IMR-90 (cell line): ENCODE measurements at regions not wholly inside any gene's neighbourhood (a gene's known extent, or its start where the extent isn't known, plus 50 kb on each side); places are given as distances from the start of the nearest gene placed in this dataset.

Experiments
- ATAC-seq: fragments of 200-7000 bp; cut with Tn5 transposase; 2 replicates; pipeline ENCODE4 v1.9.1; 2020; ENCODE audit warnings: low read depth, mild to moderate bottlenecking, moderate library complexity
- BruUV-seq: library from RNA; stranded (reverse); fragments of 400-500 nt; replicated peaks from 2 replicates; lab custom pipeline; 2021; lab: Mats Ljungman, UMichigan
- CTCF ChIA-PET: fragments of 300-600 bp; formaldehyde crosslinking; extraction: SDS; loops from one replicate; lab custom pipeline; 2021; ENCODE audit warnings: antibody characterized with exemption; lab: Yijun Ruan, JAX
- POLR2A ChIA-PET: fragments of 300-600 bp; sonication (Branson Sonifier 250); formaldehyde crosslinking; loops from one replicate; lab custom pipeline; 2022; ENCODE audit warnings: antibody characterized with exemption; ENCODE audit not compliant: unreplicated experiment; lab: Charles Lee
- DNase-seq: peaks from one replicate; pipeline ENCODE4 v3.0.0; 2013
- H2AFZ ChIP-seq: replicated peaks from 2 replicates; pipeline ENCODE3; 2013; ENCODE audit warnings: low read length, mild to moderate bottlenecking; ENCODE audit not compliant: poor library complexity
- H2AK5ac ChIP-seq: 2 replicates; pipeline ENCODE4 v1.6.1; 2013; ENCODE audit warnings: low read depth, low read length, inconsistent platforms
- H2AK9ac ChIP-seq: replicated peaks from 2 replicates; pipeline ENCODE3; 2013; ENCODE audit warnings: mild to moderate bottlenecking, low read depth, low read length, moderate library complexity; ENCODE audit not compliant: poor library complexity
- H2BK120ac ChIP-seq: 2 replicates; pipeline ENCODE4 v1.6.1; 2013; ENCODE audit warnings: low read depth, low read length, inconsistent platforms
- H2BK15ac ChIP-seq: 3 replicates; pipeline ENCODE4 v1.6.1; 2013; ENCODE audit warnings: low read depth, low read length, inconsistent platforms
- H2BK20ac ChIP-seq: 2 replicates; pipeline ENCODE4 v1.6.1; 2013; ENCODE audit warnings: low read depth, mild to moderate bottlenecking, inconsistent platforms, low read length, moderate library complexity
- H2BK5ac ChIP-seq: 2 replicates; pipeline ENCODE4 v1.6.1; 2013; ENCODE audit warnings: mild to moderate bottlenecking, low read depth, low read length, inconsistent platforms; ENCODE audit not compliant: poor library complexity, severe bottlenecking
- H3K14ac ChIP-seq: replicated peaks from 2 replicates; pipeline ENCODE4 v1.6.1; 2013; ENCODE audit warnings: low read depth, low read length, inconsistent platforms
- H3K18ac ChIP-seq: 2 replicates; pipeline ENCODE4 v1.6.1; 2013; ENCODE audit warnings: low read depth, low read length, control low read depth
- H3K23ac ChIP-seq: 2 replicates; pipeline ENCODE4 v1.6.1; 2013; ENCODE audit warnings: low read depth, low read length, inconsistent platforms
- H3K27ac ChIP-seq: 2 replicates; pipeline ENCODE4 v1.5.1; 2013; ENCODE audit warnings: mild to moderate bottlenecking, control low read depth, low read length; ENCODE audit not compliant: insufficient read depth
- H3K27me3 ChIP-seq: 2 replicates; pipeline ENCODE4 v1.6.1; 2013; ENCODE audit warnings: low read length; ENCODE audit not compliant: control insufficient read depth, insufficient read depth
- H3K36me3 ChIP-seq: 2 replicates; pipeline ENCODE4 v1.6.1; 2013; ENCODE audit warnings: low read length, mixed read lengths; ENCODE audit not compliant: control insufficient read depth, insufficient read depth
- H3K4ac ChIP-seq: 2 replicates; pipeline ENCODE4 v1.6.1; 2013; ENCODE audit warnings: low read depth, low read length, inconsistent platforms
- H3K4me1 ChIP-seq: 2 replicates; pipeline ENCODE4 v1.6.1; 2013; ENCODE audit warnings: low read length, mixed read lengths; ENCODE audit not compliant: control insufficient read depth, insufficient read depth
- H3K4me2 ChIP-seq: 2 replicates; pipeline ENCODE4 v1.6.1; 2013; ENCODE audit warnings: low read depth, mild to moderate bottlenecking, control low read depth, low read length, moderate library complexity
- H3K4me3 ChIP-seq: 2 replicates; pipeline ENCODE4 v1.5.1; 2013; ENCODE audit warnings: low read depth, mild to moderate bottlenecking, control low read depth, low read length, moderate library complexity; ENCODE audit not compliant: insufficient read depth
- H3K56ac ChIP-seq: 2 replicates; pipeline ENCODE4 v1.6.1; 2013; ENCODE audit warnings: low read length, inconsistent platforms; ENCODE audit not compliant: insufficient read depth; ENCODE audit errors: extremely low read depth
- H3K79me1 ChIP-seq, 2 experiments: 2 replicates each; pipeline ENCODE4 v1.6.1; 2013; ENCODE audit warnings: low read length in 2 of 2, inconsistent platforms in 1 of 2, low read depth in 1 of 2
- H3K9ac ChIP-seq: 2 replicates; pipeline ENCODE4 v1.6.1; 2013; ENCODE audit warnings: low read depth, low read length, control low read depth
- H3K9me1 ChIP-seq: 2 replicates; pipeline ENCODE4 v1.6.1; 2013; ENCODE audit warnings: low read length, inconsistent platforms; ENCODE audit not compliant: insufficient read depth
- H3K9me3 ChIP-seq: 2 replicates; pipeline ENCODE4 v1.6.1; 2013; ENCODE audit warnings: low read length; ENCODE audit not compliant: control insufficient read depth, insufficient read depth
- H4K20me1 ChIP-seq: 2 replicates; pipeline ENCODE4 v1.6.1; 2013; ENCODE audit warnings: low read length, inconsistent platforms; ENCODE audit not compliant: insufficient read depth
- H4K5ac ChIP-seq: 2 replicates; pipeline ENCODE4 v1.6.1; 2013; ENCODE audit warnings: mild to moderate bottlenecking, low read depth, low read length, control low read depth
- H4K8ac ChIP-seq, 2 experiments: 2 replicates each; pipeline ENCODE4 v1.6.1; 2013; ENCODE audit warnings: low read depth in 2 of 2, low read length in 2 of 2, control low read depth in 1 of 2, inconsistent platforms in 1 of 2
- H4K91ac ChIP-seq: 2 replicates; pipeline ENCODE4 v1.6.1; 2013; ENCODE audit warnings: low read depth, low read length, inconsistent platforms; ENCODE audit not compliant: insufficient read depth
- BHLHE40 ChIP-seq: fragments of 150-350 bp; IDR thresholded peaks from 2 replicates; pipeline ENCODE4 v1.6.1; 2016; ENCODE audit warnings: mild to moderate bottlenecking, low read depth, low read length
- CEBPB ChIP-seq: IDR thresholded peaks from 2 replicates; pipeline ENCODE4 v1.6.1; 2012; ENCODE audit warnings: low read depth, low read length, improper control_type of control experiment
- CHD1 ChIP-seq: IDR thresholded peaks from 2 replicates; pipeline ENCODE4 v1.6.1; 2012; ENCODE audit warnings: low read depth, low read length, improper control_type of control experiment
- CTCF ChIP-seq: conservative IDR thresholded peaks from 2 replicates; pipeline ENCODE4 v1.5.1; 2012; ENCODE audit warnings: mild to moderate bottlenecking, low read depth, low read length, improper control_type of control experiment
- ELK1 ChIP-seq: fragments of 150-350 bp; IDR thresholded peaks from 2 replicates; pipeline ENCODE4 v1.6.1; 2016; ENCODE audit warnings: low read depth, mild to moderate bottlenecking, low read length, moderate library complexity, borderline replicate concordance
- FOS ChIP-seq: fragments of 150-350 bp; IDR thresholded peaks from 2 replicates; pipeline ENCODE4 v1.6.1; 2016; ENCODE audit warnings: low read depth, low read length
- MAFK ChIP-seq: IDR thresholded peaks from 2 replicates; pipeline ENCODE4 v1.6.1; 2012; ENCODE audit warnings: low read depth, low read length, improper control_type of control experiment
- MAZ ChIP-seq: IDR thresholded peaks from 2 replicates; pipeline ENCODE4 v1.6.1; 2012; ENCODE audit warnings: low read depth, mild to moderate bottlenecking, low read length, improper control_type of control experiment, moderate library complexity, borderline replicate concordance
- MXI1 ChIP-seq: IDR thresholded peaks from 2 replicates; pipeline ENCODE4 v1.6.1; 2012; ENCODE audit warnings: low read depth, mild to moderate bottlenecking, low read length, moderate library complexity, borderline replicate concordance
- NFE2L2 ChIP-seq: fragments of 150-350 bp; IDR thresholded peaks from 2 replicates; pipeline ENCODE4 v1.6.1; 2016; ENCODE audit warnings: low read depth, mild to moderate bottlenecking, low read length
- POLR2A ChIP-seq: IDR thresholded peaks from 2 replicates; pipeline ENCODE4 v1.6.1; 2012; ENCODE audit warnings: mild to moderate bottlenecking, low read depth, low read length
- RAD21 ChIP-seq: IDR thresholded peaks from 2 replicates; pipeline ENCODE4 v1.6.1; 2012; ENCODE audit warnings: low read length, improper control_type of control experiment
- RCOR1 ChIP-seq: IDR thresholded peaks from 2 replicates; pipeline ENCODE4 v1.6.1; 2012; ENCODE audit warnings: mild to moderate bottlenecking, low read length, improper control_type of control experiment; ENCODE audit not compliant: insufficient replicate concordance
- RFX5 ChIP-seq: IDR thresholded peaks from 2 replicates; pipeline ENCODE4 v1.8.0; 2012; ENCODE audit warnings: low read depth, mild to moderate bottlenecking, low read length, moderate library complexity
- SMC3 ChIP-seq: fragments of 150-350 bp; IDR thresholded peaks from 2 replicates; pipeline ENCODE4 v1.6.1; 2016; ENCODE audit warnings: low read depth, mild to moderate bottlenecking, antibody characterized with exemption, low read length, moderate library complexity
- USF2 ChIP-seq: fragments of 150-350 bp; IDR thresholded peaks from 2 replicates; pipeline ENCODE4 v1.6.1; 2017; ENCODE audit warnings: mild to moderate bottlenecking, antibody characterized with exemption, low read length, low read depth
- WGBS, 2 experiments: methylation state at CpG; one replicate each; pipeline versions ENCODE4 v1.1.5 to v1.1.7; 2013; ENCODE audit warnings: missing lambda C conversion rate in 2 of 2; ENCODE audit not compliant: insufficient read length in 1 of 2; ENCODE audit errors: extremely low coverage in 2 of 2; 5-methylcytosine and 5-hydroxymethylcytosine counted together
- dilution Hi-C: fragments of 300-500 bp; cut with HindIII; formaldehyde crosslinking; loops from one replicate; pipeline ENCODE4 v1.14.3; 2018; ENCODE audit warnings: low sequenced_read_pairs; ENCODE audit not compliant: unreplicated experiment
- in situ Hi-C: fragments of 300-500 bp; cut with MboI; formaldehyde crosslinking; loops from 3 replicates; pipeline ENCODE4 v1.14.3; 2019; ENCODE audit warnings: low sequenced_read_pairs, inconsistent platforms, mixed read lengths
- intact Hi-C: fragments of 100-400 bp; cut with micrococcal nuclease; formaldehyde crosslinking; loops from 2 replicates; pipeline ENCODE4 v1.10.0; 2022

GRCh38 chr1:57947471-57947870 lies 523.6 kb upstream of the DAB1 start:
- POLR2A ChIA-PET, result no interaction called here

More at GRCh38 chr1:57947471-57947870, 523.6 kb upstream of the DAB1 start:
- Histone ChIP-seq H3K4me3 (no peak overlapping the region), H3K27me3 (no peaks in the 10 kb centered on the region), H3K56ac (no peak overlapping the region), H4K5ac (no peak overlapping the region), H2BK15ac (no peak overlapping the region), H3K23ac (no peak overlapping the region), H2AK9ac (no peak overlapping the region), H2BK5ac (no peak overlapping the region), H2AFZ (no peak overlapping the region), H2AK5ac (no peak overlapping the region), H4K8ac (no peak overlapping the region), H3K14ac (no peak overlapping the region), H3K4ac (no peak overlapping the region), H4K20me1 (no peaks in the 10 kb centered on the region), H3K9me1 (no peaks in the 10 kb centered on the region), H3K4me1 (no peaks in the 10 kb centered on the region), H3K18ac (no peak overlapping the region), H3K36me3 (no peaks in the 10 kb centered on the region), H3K79me1 (no peaks in the 10 kb centered on the region), H2BK20ac (no peak overlapping the region), H3K9me3 (0 out of 2 replicates have a peak, but pooled peaks cover 1% of the 10 kb centered on the region), H3K27ac (no peak overlapping the region), H3K4me2 (no peak overlapping the region), H2BK120ac (no peak overlapping the region), H4K91ac (no peak overlapping the region), H3K9ac (no peak overlapping the region)
- TF ChIP-seq MAZ, result no peak
- no peak for TF ChIP-seq MAFK
- no peak for TF ChIP-seq RFX5
- TF ChIP-seq FOS, result no peak
- TF ChIP-seq CEBPB, result no peak
- no peak for TF ChIP-seq POLR2A
- TF ChIP-seq CTCF, result no peak
- TF ChIP-seq NFE2L2, result no peak
- TF ChIP-seq ELK1, result no peak
- TF ChIP-seq BHLHE40, result no peak
- no peak for TF ChIP-seq RCOR1
- no peak for TF ChIP-seq MXI1
- TF ChIP-seq SMC3, result no peak
- no peak for TF ChIP-seq RAD21
- no peak for TF ChIP-seq USF2
- no peak for TF ChIP-seq CHD1
- no peak for DNase-seq
- no peak for ATAC-seq
- CTCF ChIA-PET, result no interaction called here
- intact Hi-C loops, result no loop called here
- in situ Hi-C loops, result no loop called here
- WGBS, 2 experiments, result no CpG with 5 or more reads among the region's 6 CpGs
- no TSS peak for BruUV-seq
- dilution Hi-C loops, result no loop called here
